ENCODE measurements at regions not wholly inside any gene's neighbourhood (a gene's known extent, or its start where the extent isn't known, plus 50 kb on each side); places are given as distances from the start of the nearest gene placed in this dataset.

DNA sequence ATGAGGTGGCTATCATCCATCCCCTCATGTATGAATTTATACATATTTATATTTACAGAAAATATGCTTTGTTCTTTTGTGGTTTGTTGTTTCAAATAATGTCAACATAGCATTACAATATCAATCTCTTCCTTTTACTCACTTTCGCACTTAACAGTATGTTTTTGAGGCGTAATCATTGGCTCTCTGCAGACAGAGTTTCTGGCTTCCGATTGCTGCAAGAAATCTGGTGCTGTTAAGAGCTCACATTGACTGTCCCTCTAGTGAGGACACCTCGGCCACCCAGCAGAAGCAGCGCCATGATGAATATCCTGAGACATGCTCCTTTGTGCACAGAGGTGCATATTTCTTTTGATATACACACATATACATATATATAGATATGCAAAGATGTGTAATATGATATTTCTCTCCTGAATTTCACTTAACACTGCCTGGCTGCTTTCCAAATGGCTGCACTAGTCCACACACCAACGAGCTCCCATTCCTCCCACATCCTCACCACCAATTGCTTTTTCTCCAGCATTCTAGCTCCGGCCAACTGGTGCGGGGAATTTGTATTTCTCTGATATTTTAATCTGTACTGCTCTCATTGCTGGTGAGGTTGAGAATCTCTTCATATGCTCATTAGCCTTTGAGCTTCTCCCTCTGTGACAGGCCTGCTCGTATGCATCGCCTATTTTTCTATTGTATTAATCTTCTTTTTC lies 248.4 kb downstream of the SIPA1L2 start:
- H3K36me3 ChIP-seq = no peaks in the 10 kb centered on the region
- H3K4me3 ChIP-seq = no peak overlapping the region
- no peak for DNase-seq (ENCODE audit: low spot score in 2 of 2)
- H3K27ac ChIP-seq = no peak overlapping the region
- no peak for TF ChIP-seq EP300 (IDR thresholded peaks at IDR 0.05)
- TF ChIP-seq POLR2A (IDR thresholded peaks at IDR 0.05) = no peak
- TF ChIP-seq CTCF (IDR thresholded peaks at IDR 0.05) = no peak
- H3K9me3 ChIP-seq = no peaks in the 10 kb centered on the region
- peaks cover 0 to 35% (median 8%) of the 10 kb centered on the region in 4 donors for H3K4me1 ChIP-seq
- no peaks in the 10 kb centered on the region for H3K27me3 ChIP-seq
- WGBS, 2 donors = 70 to 71% methylated on average over 10 of the region's 10 CpGs

DNA sequence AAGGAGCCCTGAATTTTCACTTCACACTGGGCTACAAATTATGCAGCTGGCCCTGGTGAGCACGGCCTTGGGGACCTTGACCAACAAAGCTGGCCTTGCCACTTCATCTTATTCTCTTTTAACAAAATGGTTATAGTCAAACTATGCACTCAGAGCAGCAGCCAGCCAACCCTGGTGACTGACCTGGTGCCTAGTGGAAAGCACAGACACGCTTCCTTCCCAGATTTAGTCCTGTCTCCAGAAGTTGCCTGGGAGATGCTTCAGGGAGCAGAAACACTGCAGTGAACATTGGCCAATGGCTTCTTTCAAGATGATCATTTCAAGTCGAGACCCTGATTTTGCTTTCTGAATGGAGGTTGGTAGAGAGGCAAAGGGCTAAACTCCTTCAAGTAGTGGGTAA lies 249.3 kb downstream of the SIPA1L2 start:
- Histone ChIP-seq H3K4me1 (peaks cover 0 to 36% (median 8%) of the 10 kb centered on the region in 4 donors), H3K4me3 (no peak overlapping the region), H3K27ac (no peak overlapping the region), H3K9me3 (no peaks in the 10 kb centered on the region), H3K36me3 (no peaks in the 10 kb centered on the region), H3K27me3 (no peaks in the 10 kb centered on the region)
- TF ChIP-seq EP300 (IDR thresholded peaks at IDR 0.05) (no peak), POLR2A (IDR thresholded peaks at IDR 0.05) (no peak), CTCF (IDR thresholded peaks at IDR 0.05) (no peak)
- WGBS, 2 donors = 90 to 94% methylated on average over 3 of the region's 3 CpGs
- no peak for DNase-seq (ENCODE audit: low spot score in 2 of 2)

DNA sequence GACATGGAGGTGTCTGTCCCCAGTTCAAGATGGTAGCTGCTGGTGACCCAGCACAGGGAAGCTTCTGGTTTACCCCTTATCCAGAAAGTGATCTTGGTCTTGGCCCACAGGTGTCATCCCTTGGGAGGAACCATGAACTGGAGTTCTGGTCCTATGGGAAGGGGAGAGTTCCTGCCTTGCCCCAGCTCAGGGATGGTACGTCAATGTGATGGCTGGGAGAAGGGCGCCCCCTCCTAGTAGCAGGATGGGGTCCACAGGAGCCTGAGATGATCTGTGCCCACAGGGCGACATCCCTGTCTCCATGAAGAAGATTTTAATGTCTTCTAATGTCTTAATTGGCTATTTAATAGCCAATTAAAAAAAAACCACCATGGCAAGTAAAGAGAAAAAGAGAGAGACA lies 249.8 kb downstream of the SIPA1L2 start:
- Histone ChIP-seq H3K27ac (no peak overlapping the region), H3K4me1 (peaks cover 0 to 36% (median 8%) of the 10 kb centered on the region in 4 donors), H3K36me3 (no peaks in the 10 kb centered on the region), H3K27me3 (no peaks in the 10 kb centered on the region), H3K4me3 (no peak overlapping the region), H3K9me3 (no peaks in the 10 kb centered on the region)
- 98% methylated on average over 3 of the region's 3 CpGs for WGBS, 2 donors
- no peak for DNase-seq (ENCODE audit: low spot score in 2 of 2)
- TF ChIP-seq EP300 (IDR thresholded peaks at IDR 0.05) (no peak), CTCF (IDR thresholded peaks at IDR 0.05) (no peak), POLR2A (IDR thresholded peaks at IDR 0.05) (no peak)

DNA sequence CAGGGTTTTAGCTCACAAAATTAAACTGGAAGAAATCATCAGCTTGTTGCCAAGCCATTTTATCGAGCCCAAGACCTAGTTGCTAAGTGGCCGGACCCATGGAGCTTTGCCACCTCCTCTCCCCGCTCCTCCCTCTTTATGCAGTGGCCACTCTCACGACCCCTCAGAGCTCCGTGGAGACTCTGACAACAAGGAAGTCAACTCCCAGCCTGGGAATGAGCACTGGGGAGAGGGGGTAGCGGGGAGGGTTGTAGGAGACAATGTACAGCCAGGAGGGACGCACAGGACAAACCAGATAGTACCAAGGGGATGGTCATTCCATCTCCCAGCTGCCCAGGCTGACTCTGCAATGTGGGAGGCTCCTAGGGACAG lies 250.9 kb downstream of the SIPA1L2 start:
- peaks cover 0 to 36% (median 8%) of the 10 kb centered on the region in 4 donors for H3K4me1 ChIP-seq
- no peak for DNase-seq (ENCODE audit: low spot score in 2 of 2)
- TF ChIP-seq EP300 (IDR thresholded peaks at IDR 0.05) (no peak), POLR2A (IDR thresholded peaks at IDR 0.05) (no peak), CTCF (IDR thresholded peaks at IDR 0.05) (no peak)
- no peaks in the 10 kb centered on the region for H3K27me3 ChIP-seq
- WGBS, 2 donors = 59 to 62% methylated on average over 7 of the region's 7 CpGs
- no peaks in the 10 kb centered on the region for H3K9me3 ChIP-seq
- peak overlapping the region in 2 of 4 donors; percentile 77 to 79 for H3K27ac ChIP-seq
- H3K36me3 ChIP-seq = no peaks in the 10 kb centered on the region
- no peak overlapping the region for H3K4me3 ChIP-seq

DNA sequence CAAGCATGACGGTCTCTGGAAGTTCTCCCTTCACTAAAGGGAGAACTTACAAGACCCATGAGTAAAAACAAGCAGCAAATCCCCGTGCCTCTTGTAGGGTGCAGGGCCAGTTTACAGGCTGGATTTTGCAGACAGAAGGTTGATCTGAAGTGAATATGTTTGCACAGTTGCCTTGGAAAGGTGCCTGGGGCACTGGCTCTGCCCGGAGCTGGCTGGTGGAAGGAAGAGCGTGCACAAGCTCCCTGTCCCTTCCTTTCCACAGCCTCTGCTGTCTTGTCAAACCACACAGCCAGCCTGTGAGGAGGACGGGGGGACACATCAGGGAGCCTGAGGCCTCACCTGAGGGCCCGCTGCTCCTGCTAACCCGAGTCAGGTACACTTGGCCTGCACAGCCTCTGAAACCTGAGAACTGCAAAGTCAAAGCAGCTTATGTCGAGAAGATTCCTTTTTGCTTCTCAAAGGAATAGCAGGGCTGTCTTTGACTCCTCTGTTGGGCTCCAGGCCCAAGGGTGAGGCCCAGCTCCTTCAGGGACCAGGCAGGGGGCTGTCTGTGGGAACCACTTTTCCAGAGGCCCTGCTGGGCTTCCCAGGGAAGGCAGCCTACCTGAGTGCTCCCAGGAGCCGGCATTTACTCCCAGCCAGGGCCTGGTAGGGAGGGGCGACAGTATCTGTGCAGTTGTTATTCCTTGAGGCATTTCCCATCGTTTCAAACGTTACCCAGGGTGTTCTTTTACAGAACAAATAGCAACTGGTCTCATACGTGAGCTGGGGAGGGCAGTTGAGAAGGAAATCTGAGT lies 251.5 kb downstream of the SIPA1L2 start:
- Histone ChIP-seq H3K4me1 (peaks cover 0 to 36% (median 8%) of the 10 kb centered on the region in 4 donors), H3K27ac (peak overlapping the region in 3 of 4 donors; percentile 0 to 79 (median 77)), H3K4me3 (no peak overlapping the region), H3K9me3 (no peaks in the 10 kb centered on the region), H3K36me3 (no peaks in the 10 kb centered on the region), H3K27me3 (no peaks in the 10 kb centered on the region)
- 59 to 63% methylated on average over 13 of the region's 13 CpGs for WGBS, 2 donors
- TF ChIP-seq EP300 (IDR thresholded peaks at IDR 0.05) = no peak
- TF ChIP-seq CTCF (IDR thresholded peaks at IDR 0.05) = no peak
- DNase-seq (ENCODE audit: low spot score in 2 of 2) = no peak
